ENCODE measurements at regions not wholly inside any gene's neighbourhood (a gene's known extent, or its start where the extent isn't known, plus 50 kb on each side); places are given as distances from the start of the nearest gene placed in this dataset.
A peak's percentile ranks its signal among the peaks of the same experiment; 100 is the strongest.

DNA sequence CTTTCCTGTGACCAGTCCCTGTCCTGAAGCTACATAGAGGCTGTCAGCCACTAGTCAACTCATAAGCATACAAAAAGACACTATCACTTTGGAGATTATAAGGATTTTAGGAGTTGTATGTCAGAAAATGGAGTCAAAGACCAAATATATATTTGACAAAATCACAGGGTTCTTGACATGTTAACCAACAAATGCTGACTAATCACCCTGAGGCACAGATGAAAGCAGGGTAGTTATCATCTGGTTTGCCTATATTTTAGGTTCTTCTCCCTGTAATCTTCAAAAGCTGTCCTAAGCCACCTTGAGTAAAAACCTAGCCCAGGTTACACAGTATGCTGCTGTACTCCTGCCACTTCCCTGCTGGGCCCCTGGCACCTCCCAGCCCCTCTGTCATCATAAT lies 64.7 kb upstream of the ERCC6L2 start:
- TF ChIP-seq GATAD2B (IDR thresholded peaks at IDR 0.05; ENCODE audit: borderline replicate concordance) (no peak), NCOR1 (IDR thresholded peaks at IDR 0.05) (no peak), ZNF354B (CRISPR knock-in tag; IDR thresholded peaks at IDR 0.05) (no peak), ZNF316 (IDR thresholded peaks at IDR 0.05) (peak; percentile 54), FOXA3 (CRISPR knock-in tag; conservative IDR thresholded peaks at IDR 0.05 in 1 of 2, IDR thresholded peaks at IDR 0.05 in 1 of 2) (no peak), C11orf30 (IDR thresholded peaks at IDR 0.05; ENCODE audit: low read depth) (peak; percentile 39; the same call in 1 of the 2 replicates), CREB1 (IDR thresholded peaks at IDR 0.05) (no peak), CREB1 (CRISPR knock-in tag; IDR thresholded peaks at IDR 0.05) (no peak), NONO (IDR thresholded peaks at IDR 0.05; ENCODE audit: low read depth in 2 of 2, low read length in 1 of 2) (no peak), SRSF9 (IDR thresholded peaks at IDR 0.05; ENCODE audit: borderline replicate concordance, low read depth, low read length) (no peak), PYGO2 (tag; IDR thresholded peaks at IDR 0.05) (no peak), ZNF239 (CRISPR knock-in tag; IDR thresholded peaks at IDR 0.05) (no peak), ZBTB7A (IDR thresholded peaks at IDR 0.05; ENCODE audit: borderline replicate concordance, control insufficient read depth, low read depth, low read length) (no peak), CCNT2 (IDR thresholded peaks at IDR 0.05; ENCODE audit: borderline replicate concordance, extremely low read depth, insufficient read length, low read depth, low read length) (no peak), ARID2 (IDR thresholded peaks at IDR 0.05) (no peak), POLR2A (conservative IDR thresholded peaks at IDR 0.05) (no peak), HSF4 (CRISPR knock-in tag; IDR thresholded peaks at IDR 0.05; ENCODE audit: borderline replicate concordance) (no peak), TGIF2 (CRISPR knock-in tag; IDR thresholded peaks at IDR 0.05) (no peak)
- no peaks in the 10 kb centered on the region for H3K79me2 ChIP-seq (ENCODE audit: control insufficient read depth, insufficient read depth, low read length)
- H3K9me1 ChIP-seq (ENCODE audit: control insufficient read depth, insufficient read depth, low read length) = no peaks in the 10 kb centered on the region
- BruUV-seq (replicated peaks) = no TSS peak
- POLR2A ChIA-PET = interaction anchor here (0.5 to 0.7 kb wide), 2 partner anchors 15 to 430 kb away, joined by 3 read pairs; no protein-coding TSS in a partner anchor
- H3K27ac ChIP-seq (ENCODE audit: extremely low read depth, low read depth, low read length) = no peak overlapping the region
- no peaks in the 10 kb centered on the region for H4K20me1 ChIP-seq (replicated peaks; ENCODE audit: control insufficient read depth, insufficient read depth, low read length)
- H3K9me3 ChIP-seq (replicated peaks; ENCODE audit: control insufficient read depth, insufficient read depth, low read depth, low read length) = no peaks in the 10 kb centered on the region
- no peak for DNase-seq (ENCODE audit: extremely low read depth in 1 of 4, low spot score in 3 of 4)
- H2AFZ ChIP-seq (ENCODE audit: low read depth, low read length) = no peak overlapping the region
- intact Hi-C loops (cut with micrococcal nuclease) = no loop called here
- CTCF ChIA-PET (ENCODE audit: low intra/inter-chr PET ratio) = interaction anchor here (1.3 kb wide), 1 partner anchor 407 kb away, joined by 3 read pairs; no protein-coding TSS in a partner anchor
- H3K4me2 ChIP-seq (ENCODE audit: insufficient read depth, low read length) = no peak overlapping the region
- H3K4me1 ChIP-seq (replicated peaks in 1 of 2; ENCODE audit: control insufficient read depth in 2 of 2, insufficient read depth in 2 of 2, low read length in 2 of 2) = peaks cover 0 to 10% of the 10 kb centered on the region in 2 experiments; a peak in 2 of 5 replicates
- H3K36me3 ChIP-seq (ENCODE audit: control insufficient read depth, insufficient read depth, low read length) = no peaks in the 10 kb centered on the region
- ATAC-seq = no peak
- H3K4me3 ChIP-seq = no peak overlapping the region
- peaks cover 21 to 27% of the 10 kb centered on the region in 2 experiments for H3K27me3 ChIP-seq (ENCODE audit: control insufficient read depth in 2 of 2, insufficient read depth in 2 of 2, low read length in 2 of 2)
- no peak overlapping the region for H3K9ac ChIP-seq (ENCODE audit: insufficient read depth in 1 of 2, low read depth in 2 of 2, low read length in 2 of 2)
- in situ Hi-C loops (cut with MboI) = no loop called here
- FAIRE-seq = no peak

Measured in K562 (cell line).